HG03521 (cell line): ENCODE measurements at regions not wholly inside any gene's neighbourhood (a gene's known extent, or its start where the extent isn't known, plus 50 kb on each side); places are given as distances from the start of the nearest gene placed in this dataset.

Experiments used
- ATAC-seq: cut with Tn5 transposase; IDR thresholded peaks from one replicate; pipeline ENCODE4 v1.9.1; 2021; ENCODE audit warnings: mild to moderate bottlenecking, moderate library complexity; ENCODE audit not compliant: unreplicated experiment

GRCh38 chr6:19438566-19439353, 398.4 kb upstream of the ID4 start:
- no peak for ATAC-seq

GRCh38 chr6:19440531-19440930, 396.6 kb upstream of the ID4 start:
- ATAC-seq = no peak

- no peak for ATAC-seq
Observed at GRCh38 chr6:19443411-19443810, 393.8 kb upstream of the ID4 start.

GRCh38 chr6:19444041-19444440, 393.1 kb upstream of the ID4 start:
- no peak for ATAC-seq

GRCh38 chr6:19444481-19444880, 392.7 kb upstream of the ID4 start:
- ATAC-seq = no peak

- ATAC-seq = no peak
Observed at GRCh38 chr6:19446570-19446969, 390.6 kb upstream of the ID4 start.

GRCh38 chr6:19450651-19451050, 386.5 kb upstream of the ID4 start:
- no peak for ATAC-seq

GRCh38 chr6:19452495-19452894, 384.7 kb upstream of the ID4 start:
- no peak for ATAC-seq

GRCh38 chr6:19454001-19454720, 383.0 kb upstream of the ID4 start:
- ATAC-seq = no peak

GRCh38 chr6:19454721-19455392, 382.3 kb upstream of the ID4 start:
- ATAC-seq = no peak

- ATAC-seq = no peak
Observed at GRCh38 chr6:19463250-19463649, 373.9 kb upstream of the ID4 start.

- ATAC-seq = no peak
Observed at GRCh38 chr6:19463925-19464324, 373.2 kb upstream of the ID4 start.

GRCh38 chr6:19465256-19465655, 371.9 kb upstream of the ID4 start:
- ATAC-seq = no peak

GRCh38 chr6:19465760-19466159, 371.4 kb upstream of the ID4 start:
- no peak for ATAC-seq

- ATAC-seq = no peak
Observed at GRCh38 chr6:19470333-19470732, 366.8 kb upstream of the ID4 start.

- ATAC-seq = no peak
Observed at GRCh38 chr6:19472153-19472552, 365.0 kb upstream of the ID4 start.

GRCh38 chr6:19472850-19473249, 364.3 kb upstream of the ID4 start:
- no peak for ATAC-seq

GRCh38 chr6:19477563-19477962, 359.6 kb upstream of the ID4 start:
- no peak for ATAC-seq

GRCh38 chr6:19478273-19478672, 358.9 kb upstream of the ID4 start:
- no peak for ATAC-seq

GRCh38 chr6:19478992-19479391, 358.2 kb upstream of the ID4 start:
- no peak for ATAC-seq

GRCh38 chr6:19479551-19479950, 357.6 kb upstream of the ID4 start:
- no peak for ATAC-seq
